ENCODE measurements at regions not wholly inside any gene's neighbourhood (a gene's known extent, or its start where the extent isn't known, plus 50 kb on each side); places are given as distances from the start of the nearest gene placed in this dataset.

GRCh38 chr5:6026766-6027406 lies 351.5 kb downstream of the MED10 start:
- Histone ChIP-seq H3K4me3 (no peak overlapping the region), H3K27me3 (no peaks in the 10 kb centered on the region), H3K9me3 (no peaks in the 10 kb centered on the region), H3K4me1 (no peaks in the 10 kb centered on the region), H3K36me3 (no peaks in the 10 kb centered on the region), H3K27ac (no peak overlapping the region)
- WGBS, 2 donors (ENCODE audit: low coverage in 1 of 2), result 33 to 54% methylated on average over 2 to 5 of the region's 5 CpGs
- TF ChIP-seq POLR2A (IDR thresholded peaks at IDR 0.05) (no peak), POLR2AphosphoS5 (IDR thresholded peaks at IDR 0.05) (no peak), EP300 (IDR thresholded peaks at IDR 0.05) (no peak)
- TF ChIP-seq, protein P1, sequence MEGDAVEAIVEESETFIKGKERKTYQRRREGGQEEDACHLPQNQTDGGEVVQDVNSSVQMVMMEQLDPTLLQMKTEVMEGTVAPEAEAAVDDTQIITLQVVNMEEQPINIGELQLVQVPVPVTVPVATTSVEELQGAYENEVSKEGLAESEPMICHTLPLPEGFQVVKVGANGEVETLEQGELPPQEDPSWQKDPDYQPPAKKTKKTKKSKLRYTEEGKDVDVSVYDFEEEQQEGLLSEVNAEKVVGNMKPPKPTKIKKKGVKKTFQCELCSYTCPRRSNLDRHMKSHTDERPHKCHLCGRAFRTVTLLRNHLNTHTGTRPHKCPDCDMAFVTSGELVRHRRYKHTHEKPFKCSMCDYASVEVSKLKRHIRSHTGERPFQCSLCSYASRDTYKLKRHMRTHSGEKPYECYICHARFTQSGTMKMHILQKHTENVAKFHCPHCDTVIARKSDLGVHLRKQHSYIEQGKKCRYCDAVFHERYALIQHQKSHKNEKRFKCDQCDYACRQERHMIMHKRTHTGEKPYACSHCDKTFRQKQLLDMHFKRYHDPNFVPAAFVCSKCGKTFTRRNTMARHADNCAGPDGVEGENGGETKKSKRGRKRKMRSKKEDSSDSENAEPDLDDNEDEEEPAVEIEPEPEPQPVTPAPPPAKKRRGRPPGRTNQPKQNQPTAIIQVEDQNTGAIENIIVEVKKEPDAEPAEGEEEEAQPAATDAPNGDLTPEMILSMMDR (IDR thresholded peaks at IDR 0.05), result no peak
- no peak for ATAC-seq

DNA sequence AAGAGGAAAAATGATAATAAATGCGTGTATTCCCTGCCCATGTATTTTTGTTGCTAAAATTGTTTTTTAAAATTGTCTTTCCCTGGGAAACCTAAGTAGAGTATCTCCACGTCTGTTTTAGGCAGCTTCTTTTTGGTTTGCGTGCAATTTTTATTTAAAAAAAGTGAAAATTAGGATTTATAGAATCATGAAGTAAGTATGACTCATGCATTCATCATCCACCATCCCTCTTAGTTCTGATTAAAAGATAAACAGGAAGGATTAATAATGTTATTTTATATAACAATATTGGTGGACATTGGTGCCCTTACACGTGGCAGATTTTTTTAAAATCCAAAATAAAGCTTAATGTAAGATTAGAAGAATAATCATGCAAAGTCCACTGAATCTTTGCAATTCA lies 358.7 kb downstream of the MED10 start:
- Histone ChIP-seq H3K36me3 (no peaks in the 10 kb centered on the region), H3K9me3 (no peaks in the 10 kb centered on the region)
- WGBS, 2 donors (ENCODE audit: low coverage in 1 of 2), result 42 to 47% methylated on average over 4 of the region's 4 CpGs

GRCh38 chr5:6013506-6013905 lies 364.8 kb downstream of the MED10 start:
- no peak for ATAC-seq
- Histone ChIP-seq H3K36me3 (no peaks in the 10 kb centered on the region), H3K4me1 (no peaks in the 10 kb centered on the region), H3K4me3 (no peak overlapping the region), H3K27me3 (no peaks in the 10 kb centered on the region), H3K9me3 (no peaks in the 10 kb centered on the region), H3K27ac (no peak overlapping the region)
- TF ChIP-seq POLR2A (IDR thresholded peaks at IDR 0.05) (no peak), EP300 (IDR thresholded peaks at IDR 0.05) (no peak), POLR2AphosphoS5 (IDR thresholded peaks at IDR 0.05) (no peak)
- TF ChIP-seq, protein P1 (IDR thresholded peaks at IDR 0.05), result no peak
- WGBS, 2 donors (ENCODE audit: low coverage in 1 of 2), result 75 to 76% methylated on average over 2 of the region's 2 CpGs

More for the DNA sequence above, 358.7 kb downstream of the MED10 start:
- ATAC-seq, result no peak
- Histone ChIP-seq H3K4me1 (no peaks in the 10 kb centered on the region), H3K4me3 (no peak overlapping the region), H3K27me3 (no peaks in the 10 kb centered on the region), H3K27ac (no peak overlapping the region)
- TF ChIP-seq EP300 (IDR thresholded peaks at IDR 0.05) (no peak), POLR2AphosphoS5 (IDR thresholded peaks at IDR 0.05) (no peak), POLR2A (IDR thresholded peaks at IDR 0.05) (no peak)
- TF ChIP-seq, protein P1 (IDR thresholded peaks at IDR 0.05), result no peak

- TF ChIP-seq POLR2AphosphoS5 (IDR thresholded peaks at IDR 0.05), result no peak
- no peak for TF ChIP-seq EP300 (IDR thresholded peaks at IDR 0.05)
- TF ChIP-seq, protein P1 (IDR thresholded peaks at IDR 0.05), result no peak
- no peak for TF ChIP-seq POLR2A (IDR thresholded peaks at IDR 0.05)
- WGBS, 2 donors (ENCODE audit: low coverage in 1 of 2), result 44 to 46% methylated on average over 1 of the region's 1 CpG
- no peaks in the 10 kb centered on the region for H3K9me3 ChIP-seq
- H3K27me3 ChIP-seq, result no peaks in the 10 kb centered on the region
- no peak overlapping the region for H3K27ac ChIP-seq
- H3K4me1 ChIP-seq, result no peaks in the 10 kb centered on the region
- H3K36me3 ChIP-seq, result no peaks in the 10 kb centered on the region
- no peak for ATAC-seq
- no peak overlapping the region for H3K4me3 ChIP-seq
Observed at GRCh38 chr5:6011199-6011598, 367.1 kb downstream of the MED10 start.

DNA sequence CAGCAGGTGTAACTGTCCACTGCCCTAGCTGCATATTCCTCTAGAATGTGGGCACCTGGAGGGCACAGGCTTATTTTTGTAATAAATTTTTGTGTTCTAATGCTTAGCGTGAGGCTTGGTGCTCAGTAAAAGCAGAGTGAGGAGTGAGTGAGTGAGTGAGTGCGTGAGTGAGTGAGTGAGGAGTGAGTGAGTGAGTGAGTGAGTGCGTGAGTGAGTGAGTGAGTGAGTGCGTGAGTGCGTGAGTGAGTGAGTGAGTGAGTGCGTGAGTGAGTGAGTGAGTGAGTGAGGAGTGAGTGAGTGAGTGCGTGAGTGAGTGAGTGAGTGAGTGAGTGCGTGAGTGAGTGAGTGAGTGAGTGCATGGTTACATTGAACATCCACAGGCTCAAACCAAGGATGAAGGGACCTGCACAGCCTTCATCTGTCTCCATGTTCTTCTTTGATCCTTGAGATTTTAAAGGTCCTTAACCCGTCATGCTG lies 371.5 kb downstream of the MED10 start:
- no peaks in the 10 kb centered on the region for H3K36me3 ChIP-seq

More for the DNA sequence above, 371.5 kb downstream of the MED10 start:
- Histone ChIP-seq H3K27ac (no peak overlapping the region), H3K4me3 (no peak overlapping the region), H3K9me3 (no peaks in the 10 kb centered on the region), H3K27me3 (peaks cover 12% of the 10 kb centered on the region), H3K4me1 (no peaks in the 10 kb centered on the region)
- no peak for TF ChIP-seq POLR2AphosphoS5 (IDR thresholded peaks at IDR 0.05)
- TF ChIP-seq, protein P1 (IDR thresholded peaks at IDR 0.05), result no peak
- TF ChIP-seq POLR2A (IDR thresholded peaks at IDR 0.05), result no peak
- TF ChIP-seq EP300 (IDR thresholded peaks at IDR 0.05), result no peak
- 70 to 100% methylated on average over 1 to 4 of the region's 9 CpGs for WGBS, 2 donors (ENCODE audit: low coverage in 1 of 2)
- no peak for ATAC-seq

Data from gastroesophageal sphincter (tissue), 4 donors.